HEK293 (cell line): ENCODE measurements at regions not wholly inside any gene's neighbourhood (a gene's known extent, or its start where the extent isn't known, plus 50 kb on each side); places are given as distances from the start of the nearest gene placed in this dataset.

Experiments used
- HIC1 ChIP-seq: fragments of 450-650 bp; formaldehyde crosslinking; IDR thresholded peaks from 2 replicates; pipeline ENCODE4 v1.5.1; 2016; ENCODE audit warnings: missing biosample characterization, missing genetic modification characterization
- KLF7 ChIP-seq: fragments of 450-650 bp; formaldehyde crosslinking; IDR thresholded peaks from 2 replicates; pipeline ENCODE4 v1.5.1; 2016; ENCODE audit warnings: missing biosample characterization, missing genetic modification characterization, borderline replicate concordance
- KLF9 ChIP-seq: fragments of 450-650 bp; formaldehyde crosslinking; IDR thresholded peaks from 2 replicates; pipeline ENCODE4 v1.5.1; 2016; ENCODE audit warnings: missing biosample characterization, missing genetic modification characterization, low read depth
- OVOL3 ChIP-seq: fragments of 450-650 bp; formaldehyde crosslinking; IDR thresholded peaks from 2 replicates; pipeline ENCODE4 v1.5.1; 2016; ENCODE audit warnings: missing biosample characterization, missing genetic modification characterization
- PATZ1 ChIP-seq: fragments of 450-650 bp; formaldehyde crosslinking; IDR thresholded peaks from 2 replicates; pipeline ENCODE4 v1.5.1; 2016; ENCODE audit warnings: missing biosample characterization, missing genetic modification characterization
- PRDM6 ChIP-seq: fragments of 450-650 bp; formaldehyde crosslinking; IDR thresholded peaks from 2 replicates; pipeline ENCODE4 v1.5.1; 2017; ENCODE audit warnings: missing biosample characterization, missing genetic modification characterization
- SP3 ChIP-seq: fragments of 450-650 bp; formaldehyde crosslinking; IDR thresholded peaks from 2 replicates; pipeline ENCODE4 v1.5.1; 2016; ENCODE audit warnings: missing biosample characterization, missing genetic modification characterization
- SP7 ChIP-seq: fragments of 450-650 bp; formaldehyde crosslinking; IDR thresholded peaks from 2 replicates; pipeline ENCODE4 v1.5.1; 2016; ENCODE audit warnings: missing biosample characterization, missing genetic modification characterization
- WT1 ChIP-seq: fragments of 450-650 bp; formaldehyde crosslinking; IDR thresholded peaks from 2 replicates; pipeline ENCODE4 v1.5.1; 2016; ENCODE audit warnings: missing biosample characterization, missing genetic modification characterization
- ZBTB44 ChIP-seq: fragments of 450-650 bp; IDR thresholded peaks from 2 replicates; pipeline ENCODE4 v1.5.1; 2018; ENCODE audit warnings: missing biosample characterization, mild to moderate bottlenecking, missing genetic modification characterization
- ZBTB6 ChIP-seq: fragments of 450-650 bp; formaldehyde crosslinking; IDR thresholded peaks from 2 replicates; pipeline ENCODE4 v1.5.1; 2017; ENCODE audit warnings: missing biosample characterization, missing genetic modification characterization
- ZNF10 ChIP-seq: fragments of 450-650 bp; formaldehyde crosslinking; IDR thresholded peaks from 2 replicates; pipeline ENCODE4 v1.5.1; 2017; ENCODE audit warnings: missing biosample characterization, missing genetic modification characterization
- ZNF112 ChIP-seq: fragments of 450-650 bp; formaldehyde crosslinking; IDR thresholded peaks from 2 replicates; pipeline ENCODE4 v1.5.0; 2017; ENCODE audit warnings: missing biosample characterization, missing genetic modification characterization
- ZNF132 ChIP-seq: fragments of 450-650 bp; formaldehyde crosslinking; IDR thresholded peaks from 2 replicates; pipeline ENCODE4 v1.5.1; 2017; ENCODE audit warnings: missing biosample characterization, missing genetic modification characterization, borderline replicate concordance
- ZNF146 ChIP-seq: fragments of 450-650 bp; formaldehyde crosslinking; IDR thresholded peaks from 2 replicates; pipeline ENCODE4 v1.5.1; 2016; ENCODE audit warnings: missing biosample characterization, missing genetic modification characterization
- ZNF19 ChIP-seq: fragments of 450-650 bp; formaldehyde crosslinking; IDR thresholded peaks from 2 replicates; pipeline ENCODE4; 2016; ENCODE audit warnings: missing biosample characterization, missing genetic modification characterization, low read depth
- ZNF26 ChIP-seq: fragments of 450-650 bp; formaldehyde crosslinking; IDR thresholded peaks from 2 replicates; pipeline ENCODE4 v1.5.1; 2016; ENCODE audit warnings: missing biosample characterization, missing genetic modification characterization
- ZNF280C ChIP-seq: fragments of 450-650 bp; formaldehyde crosslinking; IDR thresholded peaks from 2 replicates; pipeline ENCODE4 v1.5.1; 2016; ENCODE audit warnings: missing biosample characterization, missing genetic modification characterization
- ZNF292 ChIP-seq: fragments of 450-650 bp; formaldehyde crosslinking; IDR thresholded peaks from 2 replicates; pipeline ENCODE4 v1.5.1; 2016; ENCODE audit warnings: low read depth, missing biosample characterization, missing genetic modification characterization, borderline replicate concordance
- ZNF350 ChIP-seq: fragments of 450-650 bp; formaldehyde crosslinking; IDR thresholded peaks from 2 replicates; pipeline ENCODE4 v1.5.0; 2017; ENCODE audit warnings: missing biosample characterization, mild to moderate bottlenecking, missing genetic modification characterization
- ZNF433 ChIP-seq: fragments of 450-650 bp; formaldehyde crosslinking; IDR thresholded peaks from 2 replicates; pipeline ENCODE4 v1.5.1; 2016; ENCODE audit warnings: missing biosample characterization, missing genetic modification characterization, low read depth
- ZNF510 ChIP-seq: fragments of 450-650 bp; formaldehyde crosslinking; IDR thresholded peaks from 2 replicates; pipeline ENCODE4 v1.5.1; 2018; ENCODE audit warnings: mild to moderate bottlenecking, missing genetic modification characterization, missing biosample characterization; ENCODE audit not compliant: insufficient replicate concordance
- ZNF530 ChIP-seq: fragments of 450-650 bp; formaldehyde crosslinking; IDR thresholded peaks from 2 replicates; pipeline ENCODE4 v1.5.1; 2016; ENCODE audit warnings: low read depth, missing biosample characterization, missing genetic modification characterization
- ZNF629 ChIP-seq: fragments of 450-650 bp; formaldehyde crosslinking; IDR thresholded peaks from 2 replicates; pipeline ENCODE4 v1.5.1; 2017; ENCODE audit warnings: missing biosample characterization, missing genetic modification characterization
- ZNF701 ChIP-seq: fragments of 450-650 bp; formaldehyde crosslinking; IDR thresholded peaks from 2 replicates; pipeline ENCODE4 v1.5.1; 2016; ENCODE audit warnings: missing biosample characterization, missing genetic modification characterization
- ZNF76 ChIP-seq: fragments of 450-650 bp; formaldehyde crosslinking; IDR thresholded peaks from 2 replicates; pipeline ENCODE4; 2016; ENCODE audit warnings: low read depth, missing biosample characterization, missing genetic modification characterization, borderline replicate concordance
- ZSCAN5A ChIP-seq: fragments of 450-650 bp; formaldehyde crosslinking; IDR thresholded peaks from 2 replicates; pipeline ENCODE4 v1.5.1; 2016; ENCODE audit warnings: missing biosample characterization, missing genetic modification characterization

- TF ChIP-seq KLF9 (no peak), PATZ1 (tag by site-specific recombination) (peak; percentile 22; the same call in 1 of the 2 replicates), ZNF701 (tag by site-specific recombination) (no peak), ZNF132 (tag by site-specific recombination) (no peak), ZSCAN5A (tag by site-specific recombination) (no peak), SP3 (no peak), ZNF280C (tag by site-specific recombination) (no peak), ZNF350 (tag by site-specific recombination) (no peak), ZNF19 (tag by site-specific recombination) (no peak), ZNF510 (tag by site-specific recombination) (no peak), ZNF26 (tag by site-specific recombination) (no peak), ZBTB44 (tag by site-specific recombination) (no peak), OVOL3 (no peak), ZNF292 (tag by site-specific recombination) (no peak), ZNF629 (no peak), ZNF530 (tag by site-specific recombination) (no peak), ZBTB6 (tag by site-specific recombination) (no peak), SP7 (tag by site-specific recombination) (no peak), HIC1 (tag by site-specific recombination) (no peak), WT1 (peak; percentile 58), PRDM6 (tag by site-specific recombination) (peak; percentile 90), ZNF10 (tag by site-specific recombination) (no peak), KLF7 (tag by site-specific recombination) (no peak), ZNF433 (tag by site-specific recombination) (no peak), ZNF146 (tag by site-specific recombination) (no peak), ZNF76 (tag by site-specific recombination) (no peak), ZNF112 (tag by site-specific recombination) (no peak)
Measured at GRCh38 chr6:43983632-43984031, 143.6 kb downstream of the MRPL14 start (continued).
